H9 (cell line): ENCODE measurements at regions not wholly inside any gene's neighbourhood (a gene's known extent, or its start where the extent isn't known, plus 50 kb on each side); places are given as distances from the start of the nearest gene placed in this dataset.

Experiments
- DNase-seq: peaks from one replicate; pipeline ENCODE4 v3.0.0-alpha.2; 2017
- H2AFZ ChIP-seq: one replicate; pipeline ENCODE4 v1.6.1; 2013; ENCODE audit warnings: mild to moderate bottlenecking, low read length, control low read depth, moderate library complexity
- H2AK5ac ChIP-seq: 2 replicates; pipeline ENCODE4 v1.6.1; 2013; ENCODE audit warnings: low read length, control low read depth, mixed read lengths; ENCODE audit not compliant: insufficient read length
- H2BK120ac ChIP-seq: one replicate; pipeline ENCODE4 v1.6.1; 2013; ENCODE audit warnings: low read depth, mild to moderate bottlenecking, low read length, control low read depth, inconsistent platforms; ENCODE audit not compliant: poor library complexity, severe bottlenecking
- H2BK12ac ChIP-seq: 2 replicates; pipeline ENCODE4 v1.6.1; 2013; ENCODE audit warnings: low read length, control low read depth, mixed read lengths, low read depth; ENCODE audit not compliant: insufficient read length
- H2BK15ac ChIP-seq: 2 replicates; pipeline ENCODE4 v1.6.1; 2013; ENCODE audit warnings: low read depth, low read length, control low read depth
- H2BK20ac ChIP-seq: one replicate; pipeline ENCODE4 v1.6.1; 2013; ENCODE audit warnings: low read depth, mild to moderate bottlenecking, low read length, control low read depth, inconsistent platforms; ENCODE audit not compliant: poor library complexity, severe bottlenecking
- H2BK5ac ChIP-seq: 2 replicates; pipeline ENCODE4 v1.6.1; 2013; ENCODE audit warnings: low read length, control low read depth, mixed read lengths; ENCODE audit not compliant: insufficient read length
- H3K14ac ChIP-seq: 2 replicates; pipeline ENCODE4 v1.6.1; 2013; ENCODE audit warnings: low read length, control low read depth; ENCODE audit not compliant: insufficient read depth
- H3K18ac ChIP-seq: 2 replicates; pipeline ENCODE4 v1.6.1; 2013; ENCODE audit warnings: low read depth, mild to moderate bottlenecking, mixed read lengths, low read length, control low read depth; ENCODE audit not compliant: insufficient read length
- H3K23ac ChIP-seq: 2 replicates; pipeline ENCODE4 v1.6.1; 2013; ENCODE audit warnings: low read length, control low read depth, mixed read lengths, low read depth; ENCODE audit not compliant: insufficient read length
- H3K23me2 ChIP-seq: 2 replicates; pipeline ENCODE4 v1.6.1; 2013; ENCODE audit warnings: low read depth, mild to moderate bottlenecking, mixed read lengths, low read length, control low read depth; ENCODE audit not compliant: insufficient read length, poor library complexity, severe bottlenecking
- H3K27ac ChIP-seq: 2 replicates; pipeline ENCODE4 v1.5.1; 2013; ENCODE audit warnings: low read length, control low read depth, mixed read lengths, low read depth; ENCODE audit not compliant: insufficient read length
- H3K27me3 ChIP-seq: 2 replicates; pipeline ENCODE4 v1.6.1; 2013; ENCODE audit warnings: low read length, control low read depth, inconsistent platforms; ENCODE audit not compliant: insufficient read depth
- H3K4ac ChIP-seq: 2 replicates; pipeline ENCODE4 v1.6.1; 2013; ENCODE audit warnings: low read depth, mild to moderate bottlenecking, control low read depth, inconsistent platforms, low read length, moderate library complexity
- H3K4me1 ChIP-seq: 2 replicates; pipeline ENCODE4 v1.6.1; 2013; ENCODE audit warnings: low read length, control low read depth, inconsistent platforms; ENCODE audit not compliant: insufficient read depth
- H3K4me2 ChIP-seq: 2 replicates; pipeline ENCODE4 v1.6.1; 2013; ENCODE audit warnings: low read length, control low read depth, mixed read lengths; ENCODE audit not compliant: insufficient read length, insufficient read depth
- H3K56ac ChIP-seq: 2 replicates; pipeline ENCODE4 v1.6.1; 2013; ENCODE audit warnings: low read depth, mild to moderate bottlenecking, mixed read lengths, low read length, control low read depth; ENCODE audit not compliant: insufficient read length
- H3K79me1 ChIP-seq: 2 replicates; pipeline ENCODE4 v1.6.1; 2013; ENCODE audit warnings: low read depth, mild to moderate bottlenecking, moderate library complexity, low read length, control low read depth, inconsistent platforms; ENCODE audit not compliant: insufficient read depth, poor library complexity, severe bottlenecking
- H3K79me2 ChIP-seq: 2 replicates; pipeline ENCODE4 v1.6.1; 2013; ENCODE audit warnings: low read length, control low read depth, inconsistent platforms; ENCODE audit not compliant: insufficient read depth
- H3K9ac ChIP-seq: 2 replicates; pipeline ENCODE4 v1.6.1; 2013; ENCODE audit warnings: low read length, control low read depth, mixed read lengths; ENCODE audit not compliant: insufficient read length; ENCODE audit errors: extremely low read depth
- H3K9me3 ChIP-seq: one replicate; pipeline ENCODE4 v1.6.1; 2013; ENCODE audit warnings: low read depth, low read length, inconsistent platforms; ENCODE audit not compliant: control insufficient read depth
- H3T11ph ChIP-seq: one replicate; pipeline ENCODE4 v1.6.1; 2013; ENCODE audit warnings: mild to moderate bottlenecking, low read length, control low read depth, inconsistent platforms
- H4K20me1 ChIP-seq: one replicate; pipeline ENCODE4 v1.6.1; 2013; ENCODE audit not compliant: control insufficient read depth, insufficient read length, insufficient read depth
- H4K5ac ChIP-seq: 2 replicates; pipeline ENCODE4 v1.6.1; 2013; ENCODE audit warnings: low read depth, mild to moderate bottlenecking, mixed read lengths, low read length, control low read depth; ENCODE audit not compliant: insufficient read length
- H4K8ac ChIP-seq: replicated peaks from 2 replicates; pipeline ENCODE4 v1.6.1; 2013; ENCODE audit warnings: low read length, control low read depth, mixed read lengths, low read depth; ENCODE audit not compliant: insufficient read length
- H4K91ac ChIP-seq: 2 replicates; pipeline ENCODE4 v1.6.1; 2013; ENCODE audit warnings: low read depth, mild to moderate bottlenecking, moderate library complexity, mixed read lengths, low read length, control low read depth; ENCODE audit not compliant: insufficient read length
- H3K27ac Mint-ChIP-seq, 3 experiments: 2 replicates in 2 of 3; 3 replicates in 1 of 3; pipeline ENCODE4 v1.8.0; 2020 to 2021; ENCODE audit warnings: mixed read lengths in 3 of 3, mild to moderate bottlenecking in 1 of 3, moderate library complexity in 1 of 3
- H3K27me3 Mint-ChIP-seq: 2 replicates; pipeline ENCODE4 v1.8.0; 2021; ENCODE audit warnings: low read depth, mild to moderate bottlenecking, moderate library complexity, mixed read lengths
- H3K36me3 Mint-ChIP-seq, 3 experiments: 2 replicates in 2 of 3; 3 replicates in 1 of 3; pipeline ENCODE4 v1.8.0; 2020 to 2021; ENCODE audit warnings: low read depth in 3 of 3, mixed read lengths in 3 of 3; ENCODE audit not compliant: insufficient read depth in 1 of 3
- H3K4me1 Mint-ChIP-seq, 2 experiments: 2 replicates each; pipeline ENCODE4 v1.8.0; 2020; ENCODE audit warnings: mixed read lengths in 2 of 2
- H3K4me3 Mint-ChIP-seq, 2 experiments: 2 replicates in 1 of 2; 3 replicates in 1 of 2; pipeline ENCODE4 v1.8.0; 2020 to 2021; ENCODE audit warnings: mild to moderate bottlenecking in 2 of 2, mixed read lengths in 2 of 2, moderate library complexity in 1 of 2
- H3K9me3 Mint-ChIP-seq, 2 experiments: 2 replicates in 1 of 2; 3 replicates in 1 of 2; pipeline ENCODE4 v1.8.0; 2020; ENCODE audit warnings: mild to moderate bottlenecking in 2 of 2, mixed read lengths in 2 of 2, moderate library complexity in 1 of 2
- CTCF ChIP-seq: fragments of 200-600 bp; sonication (generic); conservative IDR thresholded peaks from 3 replicates; pipeline ENCODE4 v1.8.0; 2021; ENCODE audit warnings: antibody characterized with exemption, mild to moderate bottlenecking
- whole genome bisulfite sequencing: extraction: QIAGEN DNeasy Blood & Tissue Kit; methylation state at CpG from one replicate; pipeline ENCODE4 v1.1.7; 2013; ENCODE audit warnings: missing lambda C conversion rate, low lambda C conversion rate, mixed read lengths; ENCODE audit not compliant: insufficient read length; ENCODE audit errors: extremely low coverage; 5-methylcytosine and 5-hydroxymethylcytosine counted together

DNA sequence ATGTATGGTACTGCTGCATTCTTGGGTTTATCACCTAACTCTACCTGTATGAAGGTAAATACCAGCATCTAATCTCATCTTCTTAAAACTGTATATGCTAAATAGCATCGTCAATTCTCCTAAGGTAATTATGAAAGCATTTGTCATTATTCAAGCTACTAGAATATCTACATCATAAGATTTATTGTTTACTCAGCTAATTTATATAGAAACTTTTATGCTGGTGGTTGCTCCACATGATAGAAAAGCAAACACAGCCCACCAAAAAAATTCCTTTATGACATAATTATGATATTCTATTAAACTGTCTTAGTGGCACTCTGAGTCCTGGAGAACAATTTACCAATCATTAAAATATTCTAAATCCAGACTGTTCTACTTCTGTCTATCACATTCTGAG is 1226.1 kb upstream of the NRXN1 start:
- peaks cover 6 to 8% of the 10 kb centered on the region in 2 experiments; a peak in 4 of 5 replicates for H3K9me3 Mint-ChIP-seq
- H2BK20ac ChIP-seq: no peak overlapping the region
- no peak overlapping the region for H2BK120ac ChIP-seq
- H3K4me1 Mint-ChIP-seq: peaks cover 13 to 22% of the 10 kb centered on the region in 2 experiments
- no peaks in the 10 kb centered on the region for H4K20me1 ChIP-seq
- no peak overlapping the region for H2AK5ac ChIP-seq
- no peak overlapping the region for H3T11ph ChIP-seq
- no peak overlapping the region for H2AFZ ChIP-seq
- no peak overlapping the region for H2BK5ac ChIP-seq
- H4K91ac ChIP-seq: no peak overlapping the region
- no peak overlapping the region for H3K27ac Mint-ChIP-seq
- TF ChIP-seq CTCF: no peak
- H3K18ac ChIP-seq: no peak overlapping the region
- DNase-seq: no peak
- H4K5ac ChIP-seq: no peak overlapping the region
- no peak overlapping the region for H3K27ac ChIP-seq
- H3K4me1 ChIP-seq: no peaks in the 10 kb centered on the region; the same call in 1 of the 2 replicates
- H3K27me3 ChIP-seq: no peaks in the 10 kb centered on the region
- H3K14ac ChIP-seq: no peak overlapping the region
- WGBS: no CpG with 5 or more reads among the region's 1 CpG
- no peaks in the 10 kb centered on the region for H3K79me1 ChIP-seq
- no peak overlapping the region for H2BK15ac ChIP-seq
- H3K9ac ChIP-seq: no peak overlapping the region
- no peak overlapping the region for H3K4me3 Mint-ChIP-seq
- H3K27me3 Mint-ChIP-seq: no peaks in the 10 kb centered on the region
- H3K9me3 ChIP-seq: no peaks in the 10 kb centered on the region
- H3K56ac ChIP-seq: no peak overlapping the region
- no peaks in the 10 kb centered on the region for H3K79me2 ChIP-seq
- H3K4me2 ChIP-seq: no peak overlapping the region
- no peak overlapping the region for H3K4ac ChIP-seq
- H2BK12ac ChIP-seq: no peak overlapping the region
- no peak overlapping the region for H4K8ac ChIP-seq
- H3K36me3 Mint-ChIP-seq: peaks cover 13 to 21% (median 19%) of the 10 kb centered on the region in 3 experiments
- H3K23ac ChIP-seq: no peak overlapping the region
- no peaks in the 10 kb centered on the region for H3K23me2 ChIP-seq
